Spleen (tissue), 7 donors: ENCODE measurements at regions not wholly inside any gene's neighbourhood (a gene's known extent, or its start where the extent isn't known, plus 50 kb on each side); places are given as distances from the start of the nearest gene placed in this dataset.

Experiments
- POLR2A ChIP-seq, 3 donors: fragments of 450-650 bp; IDR thresholded peaks; one replicate each; pipeline ENCODE4 v1.5.1; 2017; ENCODE audit warnings: antibody characterized with exemption in 3 of 3, mild to moderate bottlenecking in 1 of 3
- POLR2AphosphoS5 ChIP-seq, 3 donors: sonication (generic); formaldehyde crosslinking; IDR thresholded peaks; one replicate each; pipeline ENCODE4 v1.5.1; 2017; ENCODE audit warnings: antibody characterized with exemption in 3 of 3
- TF ChIP-seq, protein P1 (sequence below), 11 experiments: fragments of 200-600 bp in 7 of 11; fragments of 450-650 bp in 4 of 11; sonication (generic) in 4 of 11; IDR thresholded peaks in 8 of 11; conservative IDR thresholded peaks in 3 of 11; 1 replicate in 7 of 11; 2 replicates in 4 of 11; pipeline versions ENCODE4 v1.4.0 to v1.8.0; 2016 to 2021; ENCODE audit warnings: antibody characterized with exemption in 11 of 11, inconsistent platforms in 4 of 11, mild to moderate bottlenecking in 1 of 11
- donor health status: DM: no; HTN: no; CAD: no; lungs with moderate emphysema.
- donor health status: DM: no; HTN: no; CAD: no.
- donor health status: DM: no; HTN: no; CAD: no.

DNA sequence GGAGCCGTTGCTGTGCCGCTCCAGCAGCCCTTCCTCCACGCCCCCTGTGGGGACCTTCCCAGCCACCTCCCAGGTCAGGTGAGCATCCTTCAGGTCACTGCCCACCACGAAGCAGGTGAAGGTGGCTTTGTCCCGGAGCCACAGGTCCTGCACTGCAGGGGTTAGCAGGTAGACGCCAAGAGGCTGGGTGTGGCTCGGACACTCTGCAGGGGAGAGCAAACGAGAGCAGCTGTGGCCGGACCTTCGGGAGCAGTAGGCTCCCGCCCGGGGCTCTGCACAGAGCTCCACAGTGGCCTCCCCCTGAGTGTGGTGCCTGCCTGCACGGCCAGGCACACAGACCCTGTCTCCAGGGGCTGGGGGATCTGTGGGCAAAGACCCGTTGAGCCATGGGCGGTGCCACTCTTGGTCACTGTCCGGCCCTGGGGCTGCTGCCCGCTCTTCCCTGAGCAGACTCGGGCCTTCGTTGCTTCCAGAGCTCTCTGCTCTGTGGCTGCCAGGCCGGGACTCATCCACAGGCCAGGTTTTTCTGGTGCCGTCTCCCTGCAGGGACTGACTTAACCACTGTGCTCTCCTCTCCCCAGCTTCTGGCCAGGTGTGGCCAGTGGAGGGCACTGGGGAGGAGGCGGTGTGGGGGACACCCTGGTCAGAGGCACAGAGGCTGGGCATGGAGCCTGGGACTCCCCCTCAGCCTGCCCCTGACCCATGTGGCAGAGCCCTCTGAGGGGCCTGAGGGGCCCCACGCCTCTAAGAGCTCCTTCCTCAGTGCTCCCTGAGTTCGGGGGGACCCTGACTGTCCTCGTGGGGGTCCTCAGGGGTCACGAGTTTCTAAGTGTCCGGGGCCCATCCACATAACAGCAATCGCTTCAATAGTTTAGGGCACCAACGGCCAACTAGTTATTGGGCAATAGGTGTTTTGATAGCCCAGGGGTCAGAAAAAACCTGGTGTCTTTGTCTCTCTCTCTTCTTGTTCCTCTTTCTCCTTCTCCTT is 314.9 kb downstream of the TMEM121 start:
- peak in 2 of 3 donors; percentile 17 to 74 for TF ChIP-seq POLR2AphosphoS5 (IDR thresholded peaks at IDR 0.05)
- TF ChIP-seq POLR2A (IDR thresholded peaks at IDR 0.05): no peak
- TF ChIP-seq, protein P1, sequence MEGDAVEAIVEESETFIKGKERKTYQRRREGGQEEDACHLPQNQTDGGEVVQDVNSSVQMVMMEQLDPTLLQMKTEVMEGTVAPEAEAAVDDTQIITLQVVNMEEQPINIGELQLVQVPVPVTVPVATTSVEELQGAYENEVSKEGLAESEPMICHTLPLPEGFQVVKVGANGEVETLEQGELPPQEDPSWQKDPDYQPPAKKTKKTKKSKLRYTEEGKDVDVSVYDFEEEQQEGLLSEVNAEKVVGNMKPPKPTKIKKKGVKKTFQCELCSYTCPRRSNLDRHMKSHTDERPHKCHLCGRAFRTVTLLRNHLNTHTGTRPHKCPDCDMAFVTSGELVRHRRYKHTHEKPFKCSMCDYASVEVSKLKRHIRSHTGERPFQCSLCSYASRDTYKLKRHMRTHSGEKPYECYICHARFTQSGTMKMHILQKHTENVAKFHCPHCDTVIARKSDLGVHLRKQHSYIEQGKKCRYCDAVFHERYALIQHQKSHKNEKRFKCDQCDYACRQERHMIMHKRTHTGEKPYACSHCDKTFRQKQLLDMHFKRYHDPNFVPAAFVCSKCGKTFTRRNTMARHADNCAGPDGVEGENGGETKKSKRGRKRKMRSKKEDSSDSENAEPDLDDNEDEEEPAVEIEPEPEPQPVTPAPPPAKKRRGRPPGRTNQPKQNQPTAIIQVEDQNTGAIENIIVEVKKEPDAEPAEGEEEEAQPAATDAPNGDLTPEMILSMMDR (IDR thresholded peaks at IDR 0.05 in 8 of 11, conservative IDR thresholded peaks at IDR 0.05 in 3 of 11): no peak
